ENCODE measurements at regions not wholly inside any gene's neighbourhood (a gene's known extent, or its start where the extent isn't known, plus 50 kb on each side); places are given as distances from the start of the nearest gene placed in this dataset.

DNA sequence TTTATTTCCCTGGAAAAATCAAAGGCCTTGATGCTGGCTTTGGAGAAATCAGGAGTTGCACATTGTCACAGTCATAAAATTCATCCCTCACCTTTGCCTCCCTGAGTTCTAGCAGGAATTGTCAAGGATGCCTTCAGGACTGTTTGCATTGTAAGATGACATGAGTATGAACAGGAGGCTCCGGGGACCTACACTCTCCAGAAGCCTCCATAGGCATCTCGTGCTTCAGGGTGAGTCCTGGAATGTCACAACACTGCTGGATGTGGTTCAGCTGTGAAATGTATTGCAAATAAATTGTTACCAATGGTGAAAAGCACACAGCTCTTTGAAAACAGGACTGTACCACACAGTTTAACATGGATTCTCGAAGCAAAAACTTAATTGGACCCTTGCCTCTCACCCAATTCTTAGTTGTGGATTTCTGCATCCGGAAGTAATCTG, 535.4 kb upstream of the C16orf82 start:
- no peaks in the 10 kb centered on the region for H3K27me3 ChIP-seq
- no peak overlapping the region for H3K27ac ChIP-seq
- no peaks in the 10 kb centered on the region for H3K4me1 ChIP-seq
- no peaks in the 10 kb centered on the region for H3K9me3 ChIP-seq
- DNase-seq = no peak
- H3K36me3 ChIP-seq = no peaks in the 10 kb centered on the region
- TF ChIP-seq, protein P1, sequence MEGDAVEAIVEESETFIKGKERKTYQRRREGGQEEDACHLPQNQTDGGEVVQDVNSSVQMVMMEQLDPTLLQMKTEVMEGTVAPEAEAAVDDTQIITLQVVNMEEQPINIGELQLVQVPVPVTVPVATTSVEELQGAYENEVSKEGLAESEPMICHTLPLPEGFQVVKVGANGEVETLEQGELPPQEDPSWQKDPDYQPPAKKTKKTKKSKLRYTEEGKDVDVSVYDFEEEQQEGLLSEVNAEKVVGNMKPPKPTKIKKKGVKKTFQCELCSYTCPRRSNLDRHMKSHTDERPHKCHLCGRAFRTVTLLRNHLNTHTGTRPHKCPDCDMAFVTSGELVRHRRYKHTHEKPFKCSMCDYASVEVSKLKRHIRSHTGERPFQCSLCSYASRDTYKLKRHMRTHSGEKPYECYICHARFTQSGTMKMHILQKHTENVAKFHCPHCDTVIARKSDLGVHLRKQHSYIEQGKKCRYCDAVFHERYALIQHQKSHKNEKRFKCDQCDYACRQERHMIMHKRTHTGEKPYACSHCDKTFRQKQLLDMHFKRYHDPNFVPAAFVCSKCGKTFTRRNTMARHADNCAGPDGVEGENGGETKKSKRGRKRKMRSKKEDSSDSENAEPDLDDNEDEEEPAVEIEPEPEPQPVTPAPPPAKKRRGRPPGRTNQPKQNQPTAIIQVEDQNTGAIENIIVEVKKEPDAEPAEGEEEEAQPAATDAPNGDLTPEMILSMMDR (IDR thresholded peaks at IDR 0.05) = no peak
- TF ChIP-seq POLR2A (IDR thresholded peaks at IDR 0.05) = no peak
- no peak overlapping the region for H3K4me3 ChIP-seq (replicated peaks in 1 of 3)
- intact Hi-C loops (cut with DNase I) = no loop called here
- 63 to 69% methylated on average over 4 of the region's 4 CpGs for WGBS, 2 donors

DNA sequence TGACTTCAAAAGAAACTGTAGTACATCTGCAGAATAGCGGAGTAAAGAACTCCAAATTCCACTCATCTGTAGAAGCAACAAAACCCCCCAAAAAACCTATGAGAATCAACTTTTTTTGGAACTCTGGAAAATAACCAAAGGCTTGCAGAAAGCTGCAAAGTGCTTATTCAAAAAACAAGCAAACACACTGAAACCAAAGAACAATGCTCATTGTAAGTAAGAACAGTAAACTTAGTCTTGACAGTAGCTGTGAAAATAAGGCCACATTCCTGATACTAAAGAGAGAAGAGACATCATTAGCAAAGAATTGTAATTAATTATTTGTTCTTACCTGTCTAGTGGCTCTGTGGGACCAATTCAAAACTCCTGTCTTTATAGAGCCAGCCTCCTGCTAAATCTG, 534.3 kb upstream of the C16orf82 start:
- no peak for TF ChIP-seq POLR2A (IDR thresholded peaks at IDR 0.05)
- TF ChIP-seq, protein P1 (IDR thresholded peaks at IDR 0.05) = no peak
- H3K4me1 ChIP-seq = no peaks in the 10 kb centered on the region
- DNase-seq = no peak
- H3K27me3 ChIP-seq = no peaks in the 10 kb centered on the region
- H3K27ac ChIP-seq = no peak overlapping the region
- H3K36me3 ChIP-seq = no peaks in the 10 kb centered on the region
- no peaks in the 10 kb centered on the region for H3K9me3 ChIP-seq
- H3K4me3 ChIP-seq (replicated peaks in 1 of 3) = no peak overlapping the region
- intact Hi-C loops (cut with DNase I) = no loop called here
- WGBS, 2 donors = 80 to 84% methylated on average over 1 of the region's 1 CpG

DNA sequence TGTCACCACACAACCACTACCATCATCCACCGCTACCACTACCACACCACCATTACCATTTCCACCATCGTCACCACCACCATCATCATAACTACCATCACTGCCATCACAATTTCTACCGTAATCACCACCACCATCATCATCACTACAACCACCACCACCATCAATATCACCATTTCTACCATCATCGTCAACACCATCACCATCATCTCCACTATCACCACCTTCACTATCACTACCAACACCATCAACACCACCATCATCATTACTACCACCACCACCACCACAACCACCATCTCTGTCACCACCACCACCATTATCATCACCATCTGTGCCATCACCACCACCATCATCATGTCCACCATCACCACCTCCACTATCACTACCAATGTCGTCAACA, 524.5 kb upstream of the C16orf82 start:
- WGBS, 2 donors = 97% methylated on average over 5 of the region's 5 CpGs
- H3K4me3 ChIP-seq (replicated peaks in 1 of 3) = no peak overlapping the region
- no peaks in the 10 kb centered on the region for H3K4me1 ChIP-seq
- no peaks in the 10 kb centered on the region for H3K9me3 ChIP-seq
- no peak overlapping the region for H3K27ac ChIP-seq
- intact Hi-C loops (cut with DNase I) = no loop called here
- H3K36me3 ChIP-seq = no peaks in the 10 kb centered on the region
- DNase-seq = no peak
- no peak for TF ChIP-seq POLR2A (IDR thresholded peaks at IDR 0.05)
- TF ChIP-seq, protein P1 (IDR thresholded peaks at IDR 0.05) = no peak
- H3K27me3 ChIP-seq = no peaks in the 10 kb centered on the region

DNA sequence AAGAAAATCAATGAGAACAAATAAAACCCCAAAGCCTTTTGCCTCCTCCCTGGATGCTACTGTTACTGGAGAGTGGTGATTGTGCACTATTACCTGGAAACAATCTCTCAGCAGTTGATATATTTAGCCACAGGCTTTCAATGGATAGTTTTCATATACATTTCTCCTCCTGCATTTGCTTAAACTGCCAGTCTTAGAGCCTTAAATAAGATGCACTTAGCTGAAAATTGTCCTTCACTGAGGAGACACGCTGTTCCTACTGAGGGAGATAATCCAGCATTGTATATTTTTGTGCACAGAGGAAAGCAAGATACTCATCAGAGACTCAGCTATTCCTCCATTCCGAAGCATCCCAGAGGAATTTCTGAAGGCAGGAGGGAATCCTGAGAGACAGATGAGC, 520.2 kb upstream of the C16orf82 start:
- Histone ChIP-seq H3K36me3 (no peaks in the 10 kb centered on the region), H3K9me3 (no peaks in the 10 kb centered on the region), H3K4me3 (replicated peaks in 1 of 3) (no peak overlapping the region), H3K27me3 (no peaks in the 10 kb centered on the region), H3K4me1 (no peaks in the 10 kb centered on the region), H3K27ac (no peak overlapping the region)
- intact Hi-C loops (cut with DNase I) = no loop called here
- no peak for DNase-seq
- 69 to 78% methylated on average over 2 of the region's 2 CpGs for WGBS, 2 donors
- TF ChIP-seq, protein P1 (IDR thresholded peaks at IDR 0.05) = no peak
- no peak for TF ChIP-seq POLR2A (IDR thresholded peaks at IDR 0.05)

DNA sequence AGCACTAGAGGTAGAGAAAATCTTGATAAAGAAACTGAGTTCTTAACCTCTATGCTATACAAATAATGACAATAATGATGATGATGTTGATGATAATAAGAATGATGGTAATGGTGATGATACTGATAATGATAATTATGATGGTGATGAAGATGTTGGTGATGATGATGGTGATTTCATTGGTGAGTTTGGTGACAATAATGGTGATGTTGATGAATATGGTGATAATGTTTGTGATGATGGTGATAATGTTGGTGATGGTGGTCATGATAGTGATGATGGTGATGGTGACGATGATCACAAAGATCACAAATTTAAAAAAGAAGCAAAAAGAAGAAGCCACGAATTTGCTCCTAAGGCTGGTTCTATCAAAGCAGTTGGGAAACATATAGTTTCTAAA, 519.0 kb upstream of the C16orf82 start:
- no peaks in the 10 kb centered on the region for H3K27me3 ChIP-seq
- no peaks in the 10 kb centered on the region for H3K9me3 ChIP-seq
- DNase-seq = no peak
- no peaks in the 10 kb centered on the region for H3K36me3 ChIP-seq
- no peaks in the 10 kb centered on the region for H3K4me1 ChIP-seq
- H3K27ac ChIP-seq = no peak overlapping the region
- H3K4me3 ChIP-seq (replicated peaks in 1 of 3) = no peak overlapping the region
- TF ChIP-seq, protein P1 (IDR thresholded peaks at IDR 0.05) = no peak
- TF ChIP-seq POLR2A (IDR thresholded peaks at IDR 0.05) = no peak
- intact Hi-C loops (cut with DNase I) = no loop called here
- 75 to 86% methylated on average over 2 of the region's 2 CpGs for WGBS, 2 donors
